Fibroblast of lung (primary cell): ENCODE measurements at regions not wholly inside any gene's neighbourhood (a gene's known extent, or its start where the extent isn't known, plus 50 kb on each side); places are given as distances from the start of the nearest gene placed in this dataset.

Source experiments
- DNase-seq, 2 donors: peaks; one replicate each; pipeline versions ENCODE4 v3.0.0 to v3.0.0-alpha.2; 2010; ENCODE audit warnings: low read depth in 2 of 2
- H2AFZ ChIP-seq: 2 replicates; pipeline ENCODE4 v1.5.1; 2012; ENCODE audit warnings: low read length, control low read depth, inconsistent platforms
- H3K27ac ChIP-seq: 2 replicates; pipeline ENCODE4 v1.5.1; 2011; ENCODE audit warnings: low read length, control low read depth; ENCODE audit not compliant: insufficient read depth
- H3K27me3 ChIP-seq: 2 replicates; pipeline ENCODE4 v1.5.1; 2011; ENCODE audit warnings: mild to moderate bottlenecking, low read length; ENCODE audit not compliant: control insufficient read depth, insufficient read depth
- H3K36me3 ChIP-seq: 2 replicates; pipeline ENCODE4 v1.5.1; 2011; ENCODE audit warnings: low read length; ENCODE audit not compliant: control insufficient read depth, insufficient read depth
- H3K4me1 ChIP-seq: 2 replicates; pipeline ENCODE4 v1.5.1; 2011; ENCODE audit warnings: low read length; ENCODE audit not compliant: control insufficient read depth, insufficient read depth; ENCODE audit errors: extremely low read depth
- H3K4me2 ChIP-seq: 2 replicates; pipeline ENCODE4 v1.5.1; 2011; ENCODE audit warnings: low read length, control low read depth; ENCODE audit not compliant: insufficient read depth; ENCODE audit errors: extremely low read depth
- H3K4me3 ChIP-seq, 4 experiments: fragments of 200-600 bp in 1 of 4; sonication (generic) in 1 of 4; replicated peaks in 1 of 4; 2 replicates each; pipeline ENCODE4 v1.5.1; 2011 to 2016; ENCODE audit warnings: low read length in 4 of 4, low read depth in 3 of 4, mild to moderate bottlenecking in 3 of 4, control low read depth in 2 of 4, inconsistent platforms in 1 of 4, mixed read lengths in 1 of 4; ENCODE audit not compliant: insufficient read depth in 1 of 4; ENCODE audit errors: control extremely low read depth in 1 of 4
- H3K79me2 ChIP-seq: 2 replicates; pipeline ENCODE4 v1.5.1; 2012; ENCODE audit warnings: mild to moderate bottlenecking, low read length, inconsistent platforms; ENCODE audit not compliant: control insufficient read depth, insufficient read depth
- H3K9ac ChIP-seq: 2 replicates; pipeline ENCODE4 v1.5.1; 2011; ENCODE audit warnings: mild to moderate bottlenecking, low read length, control low read depth; ENCODE audit not compliant: insufficient read depth
- H3K9me3 ChIP-seq: 2 replicates; pipeline ENCODE4 v1.5.1; 2012; ENCODE audit warnings: low read depth, low read length; ENCODE audit not compliant: control insufficient read depth, insufficient read depth
- H4K20me1 ChIP-seq: 2 replicates; pipeline ENCODE4 v1.5.1; 2011; ENCODE audit warnings: low read length; ENCODE audit not compliant: control insufficient read depth, insufficient read depth; ENCODE audit errors: extremely low read depth
- EZH2 ChIP-seq: IDR thresholded peaks from 2 replicates; pipeline ENCODE4 v1.5.1; 2012; ENCODE audit warnings: low read length, control low read depth, mild to moderate bottlenecking; ENCODE audit errors: missing control alignments
- TF ChIP-seq, protein P1 (sequence below), 2 donors: IDR thresholded peaks in 1 of 2; conservative IDR thresholded peaks in 1 of 2; 1 replicate in 1 of 2; 2 replicates in 1 of 2; pipeline ENCODE4 v1.5.1; 2011 to 2012; ENCODE audit warnings: low read length in 2 of 2, control low read depth in 1 of 2, inconsistent platforms in 1 of 2, low read depth in 1 of 2, mild to moderate bottlenecking in 1 of 2

DNA sequence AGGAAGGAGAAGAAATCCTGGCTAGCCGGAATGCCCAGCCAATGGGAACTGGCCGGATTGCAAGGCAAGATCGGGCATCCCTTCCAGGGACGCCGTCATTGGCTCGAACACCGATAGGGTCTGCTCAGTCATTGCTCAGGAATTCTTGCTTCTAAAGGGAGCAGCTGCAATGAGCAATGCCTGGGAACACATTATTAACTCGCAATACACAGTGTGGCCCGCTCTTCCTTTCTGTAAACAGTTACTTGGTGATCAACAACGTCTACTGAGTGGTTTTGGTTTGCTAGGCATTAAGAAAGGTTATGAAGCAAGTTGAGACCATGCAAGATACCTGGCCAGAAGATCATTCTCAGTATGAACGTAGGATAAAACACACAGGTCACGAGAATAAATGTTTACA lies 165.4 kb upstream of the CITED2 start:
- Histone ChIP-seq H3K27me3 (no peaks in the 10 kb centered on the region), H3K36me3 (no peaks in the 10 kb centered on the region), H3K9me3 (no peaks in the 10 kb centered on the region), H3K79me2 (no peaks in the 10 kb centered on the region), H2AFZ (no peak overlapping the region), H3K4me3 (no peak overlapping the region), H3K27ac (peak overlapping the region; percentile 85), H3K4me1 (peaks cover 10% of the 10 kb centered on the region), H3K9ac (no peak overlapping the region), H4K20me1 (no peaks in the 10 kb centered on the region), H3K4me2 (peak overlapping the region; percentile 59)
- peak; percentile 98 for DNase-seq
- TF ChIP-seq, protein P1, sequence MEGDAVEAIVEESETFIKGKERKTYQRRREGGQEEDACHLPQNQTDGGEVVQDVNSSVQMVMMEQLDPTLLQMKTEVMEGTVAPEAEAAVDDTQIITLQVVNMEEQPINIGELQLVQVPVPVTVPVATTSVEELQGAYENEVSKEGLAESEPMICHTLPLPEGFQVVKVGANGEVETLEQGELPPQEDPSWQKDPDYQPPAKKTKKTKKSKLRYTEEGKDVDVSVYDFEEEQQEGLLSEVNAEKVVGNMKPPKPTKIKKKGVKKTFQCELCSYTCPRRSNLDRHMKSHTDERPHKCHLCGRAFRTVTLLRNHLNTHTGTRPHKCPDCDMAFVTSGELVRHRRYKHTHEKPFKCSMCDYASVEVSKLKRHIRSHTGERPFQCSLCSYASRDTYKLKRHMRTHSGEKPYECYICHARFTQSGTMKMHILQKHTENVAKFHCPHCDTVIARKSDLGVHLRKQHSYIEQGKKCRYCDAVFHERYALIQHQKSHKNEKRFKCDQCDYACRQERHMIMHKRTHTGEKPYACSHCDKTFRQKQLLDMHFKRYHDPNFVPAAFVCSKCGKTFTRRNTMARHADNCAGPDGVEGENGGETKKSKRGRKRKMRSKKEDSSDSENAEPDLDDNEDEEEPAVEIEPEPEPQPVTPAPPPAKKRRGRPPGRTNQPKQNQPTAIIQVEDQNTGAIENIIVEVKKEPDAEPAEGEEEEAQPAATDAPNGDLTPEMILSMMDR (conservative IDR thresholded peaks at IDR 0.05 in 1 of 2, IDR thresholded peaks at IDR 0.05 in 1 of 2; ENCODE audit: low read depth in 1 of 2, low read length in 2 of 2): no peak
- no peak for TF ChIP-seq EZH2

DNA sequence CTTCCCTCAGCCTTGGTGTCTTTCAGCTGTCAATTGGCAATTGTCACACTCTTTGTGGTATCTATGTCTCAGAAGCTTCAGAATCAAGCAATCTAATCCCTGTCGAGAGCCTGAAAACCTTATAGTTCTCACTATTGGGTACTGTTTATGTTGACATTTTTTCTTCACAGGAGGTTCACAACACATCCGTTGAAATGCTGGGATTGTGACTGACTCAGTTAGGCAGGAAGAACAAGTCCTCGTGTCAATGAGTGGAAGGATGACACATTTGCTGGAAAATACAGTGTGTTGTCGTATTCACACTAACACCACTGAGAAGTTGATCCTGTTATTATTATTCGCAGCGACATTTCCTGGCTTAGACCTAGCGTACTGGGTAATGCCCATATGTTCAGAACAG lies 163.9 kb upstream of the CITED2 start:
- Histone ChIP-seq H3K79me2 (no peaks in the 10 kb centered on the region), H3K4me1 (peaks cover 12% of the 10 kb centered on the region), H3K27me3 (no peaks in the 10 kb centered on the region), H2AFZ (no peak overlapping the region), H3K9me3 (no peaks in the 10 kb centered on the region), H3K4me3 (no peak overlapping the region), H3K27ac (no peak overlapping the region), H4K20me1 (no peaks in the 10 kb centered on the region), H3K36me3 (no peaks in the 10 kb centered on the region), H3K9ac (no peak overlapping the region), H3K4me2 (no peak overlapping the region)
- TF ChIP-seq EZH2: no peak
- TF ChIP-seq, protein P1 (conservative IDR thresholded peaks at IDR 0.05 in 1 of 2, IDR thresholded peaks at IDR 0.05 in 1 of 2; ENCODE audit: low read depth in 1 of 2, low read length in 2 of 2): no peak
- no peak for DNase-seq

DNA sequence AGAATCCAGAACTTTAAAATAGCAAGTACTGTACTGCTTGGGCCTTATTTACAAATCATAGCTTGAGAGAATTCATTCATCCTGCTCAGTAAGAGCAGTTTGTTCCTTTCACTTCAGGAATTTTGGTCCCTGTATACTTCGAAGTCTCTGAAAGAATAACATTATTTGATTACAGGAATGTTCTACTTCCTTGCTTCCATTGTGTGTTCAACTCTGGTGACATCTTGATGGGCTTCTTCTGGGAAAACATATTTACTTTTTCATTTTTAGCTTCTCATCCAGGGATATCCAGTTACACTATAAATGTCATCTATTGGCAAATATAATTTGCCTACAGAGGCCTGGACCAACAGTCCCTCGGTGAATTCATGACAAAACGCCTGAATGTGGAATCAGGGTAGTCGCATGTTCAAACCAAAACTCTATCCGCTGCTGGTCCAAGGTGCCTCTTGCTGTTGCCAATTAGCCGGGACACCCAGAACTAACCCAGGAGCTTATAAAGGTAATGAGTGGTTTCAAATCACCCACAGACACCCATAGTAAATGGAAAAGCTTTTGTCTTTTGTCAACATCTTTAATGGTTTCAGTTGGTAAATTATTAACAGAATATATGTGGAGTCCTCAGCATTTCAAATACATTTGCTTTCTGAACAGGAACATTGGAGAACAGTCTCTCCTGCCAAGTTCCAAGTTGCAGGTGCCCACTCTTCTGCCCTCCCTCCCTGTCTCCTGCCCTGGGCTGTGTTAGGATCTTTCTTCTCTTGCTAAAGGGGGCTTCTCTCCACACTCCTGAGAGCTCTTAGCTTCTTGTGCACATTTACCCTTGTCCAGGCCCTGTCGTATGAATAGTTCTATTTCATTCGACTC lies 162.5 kb upstream of the CITED2 start:
- Histone ChIP-seq H3K9ac (no peak overlapping the region), H3K4me1 (peaks cover 12% of the 10 kb centered on the region), H4K20me1 (no peaks in the 10 kb centered on the region), H3K27me3 (no peaks in the 10 kb centered on the region), H2AFZ (no peak overlapping the region), H3K79me2 (no peaks in the 10 kb centered on the region), H3K27ac (no peak overlapping the region), H3K9me3 (no peaks in the 10 kb centered on the region), H3K4me3 (no peak overlapping the region), H3K36me3 (no peaks in the 10 kb centered on the region), H3K4me2 (no peak overlapping the region)
- DNase-seq: peak in 1 of 2 donors; percentile 26
- TF ChIP-seq EZH2: no peak
- TF ChIP-seq, protein P1 (conservative IDR thresholded peaks at IDR 0.05 in 1 of 2, IDR thresholded peaks at IDR 0.05 in 1 of 2; ENCODE audit: low read depth in 1 of 2, low read length in 2 of 2): no peak
